H9 (cell line): ENCODE measurements at regions not wholly inside any gene's neighbourhood (a gene's known extent, or its start where the extent isn't known, plus 50 kb on each side); places are given as distances from the start of the nearest gene placed in this dataset.

Experiments used
- DNase-seq: peaks from one replicate; pipeline ENCODE4 v3.0.0-alpha.2; 2017
- H2AFZ ChIP-seq: one replicate; pipeline ENCODE4 v1.6.1; 2013; ENCODE audit warnings: mild to moderate bottlenecking, low read length, control low read depth, moderate library complexity
- H2AK5ac ChIP-seq: 2 replicates; pipeline ENCODE4 v1.6.1; 2013; ENCODE audit warnings: low read length, control low read depth, mixed read lengths; ENCODE audit not compliant: insufficient read length
- H2BK120ac ChIP-seq: one replicate; pipeline ENCODE4 v1.6.1; 2013; ENCODE audit warnings: low read depth, mild to moderate bottlenecking, low read length, control low read depth, inconsistent platforms; ENCODE audit not compliant: poor library complexity, severe bottlenecking
- H2BK12ac ChIP-seq: 2 replicates; pipeline ENCODE4 v1.6.1; 2013; ENCODE audit warnings: low read length, control low read depth, mixed read lengths, low read depth; ENCODE audit not compliant: insufficient read length
- H2BK15ac ChIP-seq: 2 replicates; pipeline ENCODE4 v1.6.1; 2013; ENCODE audit warnings: low read depth, low read length, control low read depth
- H2BK20ac ChIP-seq: one replicate; pipeline ENCODE4 v1.6.1; 2013; ENCODE audit warnings: low read depth, mild to moderate bottlenecking, low read length, control low read depth, inconsistent platforms; ENCODE audit not compliant: poor library complexity, severe bottlenecking
- H2BK5ac ChIP-seq: 2 replicates; pipeline ENCODE4 v1.6.1; 2013; ENCODE audit warnings: low read length, control low read depth, mixed read lengths; ENCODE audit not compliant: insufficient read length
- H3K14ac ChIP-seq: 2 replicates; pipeline ENCODE4 v1.6.1; 2013; ENCODE audit warnings: low read length, control low read depth; ENCODE audit not compliant: insufficient read depth
- H3K18ac ChIP-seq: 2 replicates; pipeline ENCODE4 v1.6.1; 2013; ENCODE audit warnings: low read depth, mild to moderate bottlenecking, mixed read lengths, low read length, control low read depth; ENCODE audit not compliant: insufficient read length
- H3K23ac ChIP-seq: 2 replicates; pipeline ENCODE4 v1.6.1; 2013; ENCODE audit warnings: low read length, control low read depth, mixed read lengths, low read depth; ENCODE audit not compliant: insufficient read length
- H3K23me2 ChIP-seq: 2 replicates; pipeline ENCODE4 v1.6.1; 2013; ENCODE audit warnings: low read depth, mild to moderate bottlenecking, mixed read lengths, low read length, control low read depth; ENCODE audit not compliant: insufficient read length, poor library complexity, severe bottlenecking
- H3K27ac ChIP-seq: 2 replicates; pipeline ENCODE4 v1.5.1; 2013; ENCODE audit warnings: low read length, control low read depth, mixed read lengths, low read depth; ENCODE audit not compliant: insufficient read length
- H3K27me3 ChIP-seq: 2 replicates; pipeline ENCODE4 v1.6.1; 2013; ENCODE audit warnings: low read length, control low read depth, inconsistent platforms; ENCODE audit not compliant: insufficient read depth
- H3K4ac ChIP-seq: 2 replicates; pipeline ENCODE4 v1.6.1; 2013; ENCODE audit warnings: low read depth, mild to moderate bottlenecking, control low read depth, inconsistent platforms, low read length, moderate library complexity
- H3K4me1 ChIP-seq: 2 replicates; pipeline ENCODE4 v1.6.1; 2013; ENCODE audit warnings: low read length, control low read depth, inconsistent platforms; ENCODE audit not compliant: insufficient read depth
- H3K4me2 ChIP-seq: 2 replicates; pipeline ENCODE4 v1.6.1; 2013; ENCODE audit warnings: low read length, control low read depth, mixed read lengths; ENCODE audit not compliant: insufficient read length, insufficient read depth
- H3K56ac ChIP-seq: 2 replicates; pipeline ENCODE4 v1.6.1; 2013; ENCODE audit warnings: low read depth, mild to moderate bottlenecking, mixed read lengths, low read length, control low read depth; ENCODE audit not compliant: insufficient read length
- H3K79me1 ChIP-seq: 2 replicates; pipeline ENCODE4 v1.6.1; 2013; ENCODE audit warnings: low read depth, mild to moderate bottlenecking, moderate library complexity, low read length, control low read depth, inconsistent platforms; ENCODE audit not compliant: insufficient read depth, poor library complexity, severe bottlenecking
- H3K79me2 ChIP-seq: 2 replicates; pipeline ENCODE4 v1.6.1; 2013; ENCODE audit warnings: low read length, control low read depth, inconsistent platforms; ENCODE audit not compliant: insufficient read depth
- H3K9ac ChIP-seq: 2 replicates; pipeline ENCODE4 v1.6.1; 2013; ENCODE audit warnings: low read length, control low read depth, mixed read lengths; ENCODE audit not compliant: insufficient read length; ENCODE audit errors: extremely low read depth
- H3K9me3 ChIP-seq: one replicate; pipeline ENCODE4 v1.6.1; 2013; ENCODE audit warnings: low read depth, low read length, inconsistent platforms; ENCODE audit not compliant: control insufficient read depth
- H3T11ph ChIP-seq: one replicate; pipeline ENCODE4 v1.6.1; 2013; ENCODE audit warnings: mild to moderate bottlenecking, low read length, control low read depth, inconsistent platforms
- H4K20me1 ChIP-seq: one replicate; pipeline ENCODE4 v1.6.1; 2013; ENCODE audit not compliant: control insufficient read depth, insufficient read length, insufficient read depth
- H4K5ac ChIP-seq: 2 replicates; pipeline ENCODE4 v1.6.1; 2013; ENCODE audit warnings: low read depth, mild to moderate bottlenecking, mixed read lengths, low read length, control low read depth; ENCODE audit not compliant: insufficient read length
- H4K8ac ChIP-seq: replicated peaks from 2 replicates; pipeline ENCODE4 v1.6.1; 2013; ENCODE audit warnings: low read length, control low read depth, mixed read lengths, low read depth; ENCODE audit not compliant: insufficient read length
- H4K91ac ChIP-seq: 2 replicates; pipeline ENCODE4 v1.6.1; 2013; ENCODE audit warnings: low read depth, mild to moderate bottlenecking, moderate library complexity, mixed read lengths, low read length, control low read depth; ENCODE audit not compliant: insufficient read length
- H3K27ac Mint-ChIP-seq, 3 experiments: 2 replicates in 2 of 3; 3 replicates in 1 of 3; pipeline ENCODE4 v1.8.0; 2020 to 2021; ENCODE audit warnings: mixed read lengths in 3 of 3, mild to moderate bottlenecking in 1 of 3, moderate library complexity in 1 of 3
- H3K27me3 Mint-ChIP-seq: 2 replicates; pipeline ENCODE4 v1.8.0; 2021; ENCODE audit warnings: low read depth, mild to moderate bottlenecking, moderate library complexity, mixed read lengths
- H3K36me3 Mint-ChIP-seq, 3 experiments: 2 replicates in 2 of 3; 3 replicates in 1 of 3; pipeline ENCODE4 v1.8.0; 2020 to 2021; ENCODE audit warnings: low read depth in 3 of 3, mixed read lengths in 3 of 3; ENCODE audit not compliant: insufficient read depth in 1 of 3
- H3K4me1 Mint-ChIP-seq, 2 experiments: 2 replicates each; pipeline ENCODE4 v1.8.0; 2020; ENCODE audit warnings: mixed read lengths in 2 of 2
- H3K4me3 Mint-ChIP-seq, 2 experiments: 2 replicates in 1 of 2; 3 replicates in 1 of 2; pipeline ENCODE4 v1.8.0; 2020 to 2021; ENCODE audit warnings: mild to moderate bottlenecking in 2 of 2, mixed read lengths in 2 of 2, moderate library complexity in 1 of 2
- H3K9me3 Mint-ChIP-seq, 2 experiments: 2 replicates in 1 of 2; 3 replicates in 1 of 2; pipeline ENCODE4 v1.8.0; 2020; ENCODE audit warnings: mild to moderate bottlenecking in 2 of 2, mixed read lengths in 2 of 2, moderate library complexity in 1 of 2
- CTCF ChIP-seq: fragments of 200-600 bp; sonication (generic); conservative IDR thresholded peaks from 3 replicates; pipeline ENCODE4 v1.8.0; 2021; ENCODE audit warnings: antibody characterized with exemption, mild to moderate bottlenecking
- WGBS: extraction: QIAGEN DNeasy Blood & Tissue Kit; methylation state at CpG from one replicate; pipeline ENCODE4 v1.1.7; 2013; ENCODE audit warnings: missing lambda C conversion rate, low lambda C conversion rate, mixed read lengths; ENCODE audit not compliant: insufficient read length; ENCODE audit errors: extremely low coverage; 5-methylcytosine and 5-hydroxymethylcytosine counted together

GRCh38 chr3:54014067-54014466, 108.3 kb upstream of the CACNA2D3 start:
- H3K56ac ChIP-seq: no peak overlapping the region
- no peak overlapping the region for H2AK5ac ChIP-seq
- H4K5ac ChIP-seq: no peak overlapping the region
- H3K27ac ChIP-seq: no peak overlapping the region
- Mint-ChIP-seq H3K9me3 (peaks cover 5% of the 10 kb centered on the region in 2 experiments; a peak in 4 of 5 replicates), H3K4me1 (peaks cover 5 to 11% of the 10 kb centered on the region in 2 experiments; a peak in 3 of 4 replicates), H3K27ac (no peak overlapping the region), H3K36me3 (peaks cover 0 to 6% (median 3%) of the 10 kb centered on the region in 3 experiments; a peak in 2 of 7 replicates), H3K4me3 (no peak overlapping the region), H3K27me3 (peaks cover 2% of the 10 kb centered on the region; the same call in 1 of the 2 replicates)
- no peaks in the 10 kb centered on the region for H3K79me2 ChIP-seq
- no peak overlapping the region for H2BK20ac ChIP-seq
- no peak overlapping the region for H3T11ph ChIP-seq
- no peaks in the 10 kb centered on the region for H3K4me1 ChIP-seq
- no peak for DNase-seq
- H3K27me3 ChIP-seq: no peaks in the 10 kb centered on the region
- H3K14ac ChIP-seq: no peak overlapping the region
- no peaks in the 10 kb centered on the region for H3K9me3 ChIP-seq
- no peak overlapping the region for H2BK5ac ChIP-seq
- H3K4me2 ChIP-seq: no peak overlapping the region
- H2BK12ac ChIP-seq: no peak overlapping the region
- H3K9ac ChIP-seq: no peak overlapping the region
- no peak overlapping the region for H3K4ac ChIP-seq
- H3K18ac ChIP-seq: no peak overlapping the region
- no peak overlapping the region for H2BK120ac ChIP-seq
- no peak overlapping the region for H4K91ac ChIP-seq
- no peak overlapping the region for H4K8ac ChIP-seq
- TF ChIP-seq CTCF: no peak
- no peaks in the 10 kb centered on the region for H3K79me1 ChIP-seq
- H3K23ac ChIP-seq: no peak overlapping the region
- H4K20me1 ChIP-seq: no peaks in the 10 kb centered on the region
- H3K23me2 ChIP-seq: no peaks in the 10 kb centered on the region
- H2BK15ac ChIP-seq: no peak overlapping the region
- WGBS: no CpG with 5 or more reads among the region's 3 CpGs
- no peak overlapping the region for H2AFZ ChIP-seq
